HG03354 (cell line): ENCODE measurements at regions not wholly inside any gene's neighbourhood (a gene's known extent, or its start where the extent isn't known, plus 50 kb on each side); places are given as distances from the start of the nearest gene placed in this dataset.

Experiments
- ATAC-seq: cut with Tn5 transposase; IDR thresholded peaks from one replicate; pipeline ENCODE4 v1.9.1; 2021; ENCODE audit warnings: mild to moderate bottlenecking; ENCODE audit not compliant: unreplicated experiment, poor library complexity, severe bottlenecking

DNA sequence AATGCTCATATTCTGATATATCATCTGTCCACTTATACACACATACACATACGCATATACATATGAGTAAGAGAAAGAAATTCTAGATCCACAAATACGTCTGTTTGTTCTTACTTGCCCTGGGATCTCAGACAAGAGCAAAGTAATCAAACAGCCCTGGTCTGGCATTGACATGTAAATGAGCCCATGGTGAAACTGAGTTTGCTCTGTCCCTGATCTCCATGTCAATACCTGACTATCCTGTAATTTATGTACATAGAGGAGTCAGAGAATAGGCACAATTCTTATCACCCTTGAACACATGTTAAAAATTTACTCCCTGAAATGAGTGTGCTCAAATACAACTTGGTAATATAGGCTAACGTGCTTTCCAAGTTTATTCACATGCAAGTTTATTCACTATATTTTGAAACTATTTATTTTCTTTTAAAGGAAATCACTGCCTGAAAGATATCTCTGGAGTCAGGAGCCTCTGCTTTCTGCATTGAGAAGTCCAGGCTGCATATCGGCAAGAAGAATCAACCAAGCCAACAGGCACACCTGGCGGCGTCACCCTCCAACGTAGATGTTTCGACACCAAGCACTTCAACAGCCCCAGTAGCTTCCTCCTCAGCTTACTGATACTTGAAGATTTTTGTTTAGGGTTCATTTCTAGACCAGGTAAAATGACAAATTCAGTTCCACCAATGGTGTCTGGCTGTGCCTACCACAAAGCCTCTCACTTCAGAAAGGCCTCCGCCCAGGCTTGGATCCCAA lies 100.6 kb downstream of the CMPK2 start:
- no peak for ATAC-seq

DNA sequence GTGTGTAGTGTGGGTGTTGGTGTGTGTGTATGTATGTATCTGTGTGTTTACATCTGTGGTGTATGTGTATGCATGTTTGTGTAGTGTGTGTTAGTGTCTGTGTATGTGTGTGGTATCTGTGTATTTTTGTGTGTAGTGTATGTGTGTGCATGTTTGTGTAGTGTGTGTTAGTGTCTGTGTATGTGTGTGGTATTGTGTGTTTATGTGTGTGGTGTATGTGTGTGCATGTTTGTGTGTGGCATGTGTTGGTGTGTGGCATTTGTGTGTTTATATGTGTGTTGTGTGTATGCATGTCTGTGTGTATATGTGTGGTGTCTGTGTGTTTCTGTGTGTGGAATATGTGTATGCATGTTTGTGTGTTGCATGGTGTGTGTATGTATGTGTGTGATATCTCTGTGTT lies 96.4 kb downstream of the CMPK2 start:
- ATAC-seq = no peak

DNA sequence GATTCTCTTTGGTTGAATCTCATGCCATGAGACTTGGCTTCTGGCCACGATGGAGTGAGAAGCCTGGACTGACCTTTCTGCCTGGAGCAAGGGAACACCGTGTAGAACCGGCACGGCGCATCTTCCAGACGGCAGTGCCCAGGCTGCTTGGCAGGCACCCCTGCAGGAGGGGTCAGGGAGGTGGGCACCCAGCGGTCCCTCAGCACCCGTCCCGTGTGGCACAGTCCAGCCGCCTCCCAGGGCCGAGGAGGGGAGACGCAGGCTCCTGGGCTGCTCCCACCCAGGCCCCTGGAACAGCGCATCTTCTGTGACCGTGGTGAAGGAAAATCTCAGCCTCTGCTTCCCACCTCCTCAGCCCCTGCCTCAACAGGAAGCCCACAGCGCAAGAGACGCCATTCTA lies 95.7 kb downstream of the CMPK2 start:
- ATAC-seq = no peak

DNA sequence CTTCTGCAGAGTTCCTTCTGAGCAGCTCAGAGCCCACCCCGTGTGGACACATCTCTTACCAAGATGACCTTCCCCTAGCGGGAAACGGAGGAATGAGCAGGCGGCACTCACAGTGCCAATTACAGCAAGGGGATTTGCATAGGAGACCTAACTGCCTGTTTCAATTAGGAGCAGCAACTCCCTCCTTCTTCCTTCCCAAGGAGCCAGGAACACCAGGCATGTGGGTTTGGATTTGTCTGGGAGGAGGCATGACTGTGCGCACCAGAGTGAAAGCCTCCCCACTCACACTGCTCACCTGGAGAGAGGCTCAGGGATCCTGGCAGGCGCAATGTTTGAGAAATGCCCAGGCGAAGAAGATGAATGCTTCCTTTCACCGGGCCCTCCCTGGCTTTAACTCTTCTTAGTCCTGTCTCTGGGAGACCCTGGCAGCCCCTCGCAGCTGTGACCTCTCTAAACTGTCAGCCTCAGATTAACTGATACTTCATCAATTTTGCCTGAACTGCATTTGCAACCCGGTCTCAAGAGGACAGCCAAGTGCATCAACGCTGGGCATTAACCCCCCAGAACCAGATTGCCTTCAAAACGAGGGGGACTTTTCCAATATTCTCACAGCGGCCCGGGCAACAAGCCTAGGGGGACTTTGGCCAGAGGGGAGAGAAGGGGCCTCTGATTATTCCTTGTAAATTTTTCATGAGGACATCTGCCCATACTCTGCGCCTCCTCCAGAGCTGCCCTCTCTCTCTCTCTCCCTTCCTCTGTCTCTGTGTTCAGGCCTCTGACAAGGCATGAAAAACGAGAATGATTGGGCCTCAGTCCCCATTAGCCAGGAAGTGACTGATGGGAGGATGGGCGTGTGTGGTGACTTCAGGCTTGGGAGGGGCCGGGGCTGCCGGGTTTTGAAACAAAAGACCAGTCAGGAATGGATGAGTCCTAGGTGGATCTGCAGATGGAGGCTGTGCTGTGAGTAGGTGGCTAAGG lies 93.8 kb downstream of the CMPK2 start:
- no peak for ATAC-seq

DNA sequence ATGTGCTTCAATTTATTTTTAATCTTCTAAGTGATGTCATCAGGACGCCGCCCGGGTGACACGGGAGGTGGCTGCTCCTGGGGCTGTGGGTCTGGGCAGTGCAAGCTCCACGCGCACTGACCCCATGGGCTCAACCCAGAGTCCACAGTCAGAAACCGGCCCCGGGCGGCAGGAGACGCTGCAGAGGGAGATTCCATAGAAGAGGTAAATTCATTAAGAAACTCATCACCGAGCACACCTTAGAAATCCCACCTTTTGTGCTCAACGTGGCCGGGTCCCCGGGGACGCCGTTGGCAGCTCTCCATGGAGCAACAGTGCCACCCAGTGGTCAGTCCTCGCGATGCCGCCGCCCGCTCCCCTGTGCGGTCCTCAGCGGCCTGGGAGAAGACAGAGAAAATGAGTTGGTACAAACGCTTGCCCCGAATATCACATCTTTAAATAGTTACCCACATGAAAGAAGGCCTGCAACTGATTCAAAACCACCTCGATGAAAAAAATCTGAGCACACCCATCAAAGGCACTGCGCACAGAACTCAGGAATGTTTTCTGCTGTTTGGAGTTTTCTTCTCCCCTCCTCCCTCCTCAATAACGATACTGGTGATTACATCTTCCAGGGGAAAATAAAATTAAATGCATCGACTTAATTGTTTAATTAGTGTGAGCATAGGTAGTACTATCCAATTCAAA lies 92.6 kb downstream of the CMPK2 start:
- peak; percentile 93 for ATAC-seq

DNA sequence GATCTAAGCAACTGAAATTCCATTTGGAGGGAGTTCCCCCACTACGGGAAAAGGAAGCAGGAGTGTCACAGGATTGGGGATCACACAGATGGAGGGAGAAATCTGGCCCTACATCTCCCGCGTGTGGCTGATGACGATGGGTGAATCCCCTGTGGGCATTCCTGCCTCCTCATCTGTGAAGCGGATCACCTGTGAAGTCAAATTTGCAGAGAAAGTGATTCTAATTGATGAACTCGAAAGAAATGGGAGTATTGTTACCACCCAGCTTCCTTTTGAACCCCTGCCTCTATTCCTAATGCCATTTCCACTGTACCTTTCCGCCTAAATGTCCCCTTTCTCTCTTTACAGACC lies 92.0 kb downstream of the CMPK2 start:
- no peak for ATAC-seq

DNA sequence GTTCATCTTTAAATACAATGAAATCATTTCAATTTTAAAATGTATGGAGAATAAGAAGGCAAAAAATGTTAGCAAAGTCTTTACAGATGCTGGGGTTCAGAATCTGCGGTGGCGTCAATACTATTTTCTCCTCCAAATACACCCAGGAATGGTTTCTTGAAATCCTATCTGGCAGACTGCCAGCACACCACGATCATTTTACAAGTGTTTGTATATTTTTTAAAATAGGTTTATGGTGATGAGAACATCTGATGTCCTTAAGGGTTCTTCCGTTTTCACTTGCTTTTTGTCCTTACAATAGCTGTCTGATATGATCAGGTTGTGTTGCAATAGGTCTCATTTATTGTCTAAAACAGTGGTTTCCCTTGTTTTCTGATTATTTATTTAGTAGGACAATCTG lies 89.6 kb downstream of the CMPK2 start:
- ATAC-seq = no peak

DNA sequence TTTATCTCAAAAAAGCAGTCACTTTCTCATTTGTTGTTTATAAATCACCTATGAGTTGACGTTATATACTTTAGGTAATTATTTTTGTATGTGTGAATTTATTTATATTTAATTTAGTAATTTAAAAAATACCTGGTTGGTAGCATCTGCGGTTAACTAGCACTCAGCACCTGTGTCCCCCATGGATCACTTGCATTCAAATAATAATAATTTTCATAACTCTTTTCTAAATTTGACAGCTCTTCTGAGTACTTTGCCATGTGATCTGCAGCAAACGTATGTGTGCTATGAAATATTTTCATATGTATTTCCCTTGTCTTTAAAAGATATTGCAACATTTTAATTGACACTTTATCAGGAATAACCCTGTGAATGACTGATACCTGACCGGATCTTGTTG lies 88.1 kb downstream of the CMPK2 start:
- ATAC-seq = no peak

DNA sequence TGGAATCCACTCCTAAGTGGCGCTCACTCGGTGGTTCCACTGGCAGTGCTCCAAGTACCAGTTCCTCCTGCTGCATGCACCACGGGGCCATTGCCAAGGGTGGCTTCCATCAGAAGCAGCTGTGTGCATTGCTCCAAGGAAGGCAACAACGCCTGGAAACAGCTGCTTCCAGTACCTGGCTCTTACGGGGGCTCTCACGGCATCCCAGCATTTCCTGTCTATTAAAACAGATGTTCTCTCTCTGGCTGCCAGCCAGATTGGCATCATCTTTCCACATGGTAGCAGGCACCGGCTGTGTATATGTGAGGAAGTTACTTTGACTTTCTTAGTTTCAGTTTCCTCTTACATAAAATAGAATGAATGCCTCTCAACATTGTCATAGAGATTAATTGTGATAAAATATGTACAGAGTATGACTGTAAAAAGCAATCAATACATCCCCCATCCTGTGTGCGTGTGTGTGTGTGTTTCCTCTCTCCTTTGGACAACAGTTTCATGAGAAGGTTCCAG lies 84.9 kb downstream of the CMPK2 start:
- ATAC-seq = peak; percentile 88

DNA sequence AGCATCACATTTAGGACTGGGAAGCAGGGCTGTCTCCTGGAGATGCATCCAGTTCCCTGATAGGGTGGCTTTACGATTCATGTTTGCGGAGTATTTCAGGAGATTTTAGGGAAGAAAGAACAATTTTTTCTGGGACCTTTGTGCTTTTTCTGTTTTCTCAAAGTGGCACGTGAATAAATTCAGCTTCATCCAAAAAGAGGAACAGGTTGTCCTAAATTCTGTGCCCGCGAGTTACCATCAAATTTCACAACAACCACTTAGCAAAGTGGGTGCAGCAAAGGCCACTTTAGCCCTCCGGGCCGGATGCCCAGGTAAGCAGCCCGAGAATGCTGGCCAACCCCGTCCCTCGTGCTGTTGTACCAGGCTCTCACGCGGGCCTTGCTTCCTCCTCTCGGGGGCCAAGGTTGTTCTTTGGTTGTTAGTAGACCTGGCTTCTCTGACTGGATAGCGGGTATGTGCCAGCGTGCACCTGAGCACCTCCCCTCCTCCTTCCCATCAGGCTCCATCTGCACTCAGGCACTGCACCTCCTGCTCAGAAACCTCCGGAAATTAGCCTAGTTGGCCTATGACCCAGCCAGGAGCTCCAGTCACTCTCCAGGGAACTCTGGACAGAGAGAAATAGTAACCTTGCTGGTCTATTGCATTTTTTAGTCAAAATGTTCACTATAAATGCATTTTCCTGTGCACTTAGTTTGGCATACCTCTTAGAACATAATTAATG lies 83.0 kb downstream of the CMPK2 start:
- ATAC-seq = no peak

DNA sequence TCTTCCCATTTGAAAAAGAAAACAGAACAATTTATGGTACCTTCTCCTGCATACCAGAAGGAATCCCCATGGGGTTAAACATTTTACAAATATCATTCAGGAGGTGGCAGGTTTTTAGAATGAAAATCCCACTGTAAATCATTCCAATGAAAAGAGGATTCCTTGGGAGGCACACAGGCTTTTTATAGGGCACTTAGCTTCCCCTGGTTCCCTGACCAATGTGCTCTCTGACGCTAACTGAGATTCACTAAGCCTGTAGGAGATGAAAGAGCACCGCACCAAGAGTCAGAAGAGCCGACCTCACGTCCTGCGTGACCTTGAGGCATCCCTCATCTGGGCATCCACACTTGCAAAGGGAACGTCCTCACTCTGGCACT lies 82.5 kb downstream of the CMPK2 start:
- no peak for ATAC-seq

DNA sequence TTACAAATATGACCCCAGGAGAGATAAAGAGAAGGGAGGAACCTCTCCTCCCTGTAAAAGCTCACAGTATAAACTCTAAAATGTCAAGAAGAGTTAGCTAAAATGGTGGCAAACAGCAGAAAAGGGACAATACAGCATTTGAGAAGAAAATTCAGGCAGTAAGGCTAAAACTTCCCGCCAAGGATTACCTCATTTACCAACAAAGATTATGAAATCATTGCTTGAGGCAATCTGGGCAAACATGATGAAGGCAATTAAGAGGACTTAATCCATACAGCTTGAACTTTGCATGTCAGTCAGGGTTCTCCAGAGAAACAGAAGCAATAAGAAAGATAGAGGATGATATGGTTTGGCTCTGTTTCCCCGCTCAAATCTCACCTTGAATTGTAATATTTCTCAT lies 81.4 kb downstream of the CMPK2 start:
- no peak for ATAC-seq

DNA sequence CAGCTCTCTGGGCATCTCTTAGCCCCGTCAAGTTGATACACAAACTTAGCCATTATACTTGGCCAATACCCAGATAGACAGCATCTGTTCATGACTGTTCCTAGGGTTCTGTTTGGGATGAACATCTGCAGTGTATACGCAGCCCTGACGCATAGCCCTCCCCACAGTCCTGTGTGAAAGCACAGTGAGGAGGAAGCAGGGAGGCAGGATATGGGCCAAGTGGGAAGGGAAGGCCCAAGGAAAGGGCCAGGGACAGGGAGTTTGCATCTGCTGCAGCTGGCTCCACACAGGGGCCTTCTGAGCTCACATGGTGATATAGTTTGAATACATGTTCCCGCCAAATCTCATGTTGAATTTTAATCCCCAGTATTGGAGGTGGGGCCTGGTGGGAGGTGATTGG lies 80.2 kb downstream of the CMPK2 start:
- no peak for ATAC-seq

DNA sequence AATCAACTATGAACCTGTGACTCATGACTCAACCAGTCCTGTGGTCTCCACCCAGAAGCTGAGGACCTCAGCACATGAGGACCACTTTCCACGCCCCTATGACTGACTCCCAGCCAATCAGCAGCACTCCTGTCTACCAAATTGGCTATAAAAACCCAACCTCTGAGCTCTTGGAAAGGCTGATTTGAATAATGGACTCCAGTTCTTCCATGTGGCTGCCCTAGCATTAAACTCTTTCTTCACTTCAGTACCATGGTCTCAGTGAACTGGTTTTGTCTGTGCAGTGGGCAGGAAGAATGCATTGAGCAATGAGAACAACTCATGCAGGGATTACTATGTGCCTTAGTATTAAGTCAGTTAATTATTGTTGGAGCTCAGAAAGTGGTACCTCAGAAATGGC lies 78.3 kb downstream of the CMPK2 start:
- no peak for ATAC-seq

DNA sequence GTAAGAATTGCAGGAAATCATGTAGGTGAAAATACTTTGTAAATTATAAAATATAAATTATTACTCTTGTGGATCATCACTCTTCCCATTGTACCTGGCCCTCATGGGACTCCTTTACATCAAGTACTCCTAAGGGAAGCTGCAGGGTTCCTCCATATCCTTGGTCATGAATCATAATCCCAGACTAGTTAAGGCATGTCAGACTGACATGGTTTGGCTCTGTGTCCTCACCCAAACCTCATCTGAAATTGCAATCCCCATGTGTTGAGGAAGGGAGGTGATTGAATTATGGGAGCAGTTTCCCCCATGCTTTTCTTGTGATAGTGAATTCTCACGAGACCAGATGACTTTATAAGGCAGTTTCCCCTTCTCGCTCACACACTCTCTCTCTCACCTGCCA lies 77.1 kb downstream of the CMPK2 start:
- ATAC-seq = no peak

DNA sequence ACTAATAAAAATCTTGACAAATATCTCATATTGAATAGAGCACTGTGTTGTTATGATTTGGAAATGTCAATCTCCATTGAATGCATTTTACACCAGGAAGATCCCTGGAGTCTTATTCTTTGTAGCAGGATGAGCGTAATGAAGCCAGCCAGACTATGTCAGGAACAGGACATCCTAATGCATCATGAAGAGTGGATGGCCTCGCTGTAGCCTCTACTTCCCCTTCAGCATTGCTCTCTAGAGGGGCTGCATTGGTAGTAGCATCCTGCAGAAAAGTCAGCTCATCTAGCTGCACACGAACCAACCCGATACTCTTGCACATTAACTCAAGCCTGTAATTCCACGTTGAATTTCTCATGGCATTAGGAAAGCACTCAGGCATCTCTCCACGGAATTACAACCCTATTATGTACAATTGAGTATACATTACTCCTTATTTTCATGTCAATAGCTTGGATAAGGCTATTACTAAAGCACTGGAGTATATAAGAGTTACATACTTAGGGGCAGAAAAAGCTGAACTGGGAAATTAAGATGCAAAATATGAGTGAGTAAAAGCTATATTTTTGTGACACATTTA lies 76.1 kb downstream of the CMPK2 start:
- ATAC-seq = no peak

DNA sequence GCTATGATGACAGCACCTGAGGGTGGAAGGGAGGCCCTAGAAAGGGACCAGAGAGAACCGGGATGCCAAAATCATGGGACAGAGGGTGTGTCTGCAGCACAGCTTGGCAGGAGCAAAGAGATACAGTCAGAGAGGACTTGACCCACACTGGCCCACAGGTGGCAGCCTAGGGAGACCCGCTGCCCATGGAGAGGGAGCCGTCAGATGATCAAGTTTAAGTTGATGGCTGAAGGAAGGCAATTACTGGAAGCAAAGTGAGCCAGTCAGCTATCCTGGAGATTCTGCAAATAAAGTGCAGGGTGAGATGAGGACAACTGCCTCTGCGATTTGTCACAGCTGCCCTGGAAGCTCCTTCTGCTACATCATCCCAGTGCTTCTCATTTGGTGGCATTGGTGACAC lies 74.0 kb downstream of the CMPK2 start:
- ATAC-seq = no peak

DNA sequence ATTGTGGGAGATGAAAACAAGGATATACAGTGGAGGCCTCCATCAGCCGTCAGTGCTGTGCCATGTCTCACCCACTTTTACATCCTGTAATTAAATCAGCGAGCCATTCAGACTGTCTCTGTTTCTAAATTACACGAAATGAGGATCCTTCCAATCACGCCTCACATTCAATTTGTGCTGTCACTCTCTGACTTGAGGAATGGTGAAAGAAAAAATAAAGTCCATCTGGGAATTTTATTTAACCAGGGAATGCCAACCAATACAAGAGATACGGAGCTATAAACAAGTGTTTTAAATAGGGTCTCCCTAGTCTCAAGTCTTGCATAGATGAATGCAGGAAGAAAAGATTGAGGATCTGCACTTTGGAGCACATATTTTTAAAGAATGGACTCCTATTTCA lies 72.8 kb downstream of the CMPK2 start:
- no peak for ATAC-seq

DNA sequence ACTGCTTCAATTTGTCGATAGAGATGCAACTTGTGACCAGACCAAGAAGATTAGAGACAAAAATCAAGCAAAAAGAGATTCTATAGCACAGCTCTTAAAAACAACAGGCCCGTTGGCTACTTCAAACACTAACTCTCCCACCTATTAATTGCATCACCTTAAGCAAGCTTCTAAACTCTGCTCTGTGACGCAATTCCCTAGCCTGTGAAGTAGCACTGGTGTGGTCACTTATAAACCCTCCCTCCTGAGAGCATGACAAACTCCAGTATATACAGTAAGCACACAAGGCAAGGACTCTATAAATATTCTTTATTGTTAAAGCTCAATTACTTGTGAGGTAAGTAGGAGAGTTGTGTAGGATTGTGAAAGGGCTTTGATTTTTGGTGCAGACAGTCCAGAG lies 72.3 kb downstream of the CMPK2 start:
- ATAC-seq = no peak

DNA sequence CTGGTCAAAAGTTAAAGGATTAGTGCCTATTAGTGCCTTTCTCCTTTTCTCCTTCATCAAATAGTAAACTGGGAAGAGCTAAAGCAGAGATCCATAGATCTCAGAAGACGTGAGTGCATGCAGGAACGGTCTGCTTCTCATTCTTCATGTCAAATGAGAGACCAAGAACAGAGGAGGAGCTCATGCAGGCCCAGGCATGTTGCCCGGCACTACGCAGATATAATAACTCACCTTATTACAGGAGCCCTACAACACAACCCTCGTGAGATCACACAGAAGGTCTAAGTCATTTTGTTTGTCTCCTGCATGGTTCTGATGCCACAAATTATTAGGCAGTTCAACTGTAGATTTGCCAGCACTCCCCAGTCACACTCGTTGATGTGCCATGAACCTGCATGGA lies 71.8 kb downstream of the CMPK2 start:
- no peak for ATAC-seq
